ENCODE measurements at regions not wholly inside any gene's neighbourhood (a gene's known extent, or its start where the extent isn't known, plus 50 kb on each side); places are given as distances from the start of the nearest gene placed in this dataset.

DNA sequence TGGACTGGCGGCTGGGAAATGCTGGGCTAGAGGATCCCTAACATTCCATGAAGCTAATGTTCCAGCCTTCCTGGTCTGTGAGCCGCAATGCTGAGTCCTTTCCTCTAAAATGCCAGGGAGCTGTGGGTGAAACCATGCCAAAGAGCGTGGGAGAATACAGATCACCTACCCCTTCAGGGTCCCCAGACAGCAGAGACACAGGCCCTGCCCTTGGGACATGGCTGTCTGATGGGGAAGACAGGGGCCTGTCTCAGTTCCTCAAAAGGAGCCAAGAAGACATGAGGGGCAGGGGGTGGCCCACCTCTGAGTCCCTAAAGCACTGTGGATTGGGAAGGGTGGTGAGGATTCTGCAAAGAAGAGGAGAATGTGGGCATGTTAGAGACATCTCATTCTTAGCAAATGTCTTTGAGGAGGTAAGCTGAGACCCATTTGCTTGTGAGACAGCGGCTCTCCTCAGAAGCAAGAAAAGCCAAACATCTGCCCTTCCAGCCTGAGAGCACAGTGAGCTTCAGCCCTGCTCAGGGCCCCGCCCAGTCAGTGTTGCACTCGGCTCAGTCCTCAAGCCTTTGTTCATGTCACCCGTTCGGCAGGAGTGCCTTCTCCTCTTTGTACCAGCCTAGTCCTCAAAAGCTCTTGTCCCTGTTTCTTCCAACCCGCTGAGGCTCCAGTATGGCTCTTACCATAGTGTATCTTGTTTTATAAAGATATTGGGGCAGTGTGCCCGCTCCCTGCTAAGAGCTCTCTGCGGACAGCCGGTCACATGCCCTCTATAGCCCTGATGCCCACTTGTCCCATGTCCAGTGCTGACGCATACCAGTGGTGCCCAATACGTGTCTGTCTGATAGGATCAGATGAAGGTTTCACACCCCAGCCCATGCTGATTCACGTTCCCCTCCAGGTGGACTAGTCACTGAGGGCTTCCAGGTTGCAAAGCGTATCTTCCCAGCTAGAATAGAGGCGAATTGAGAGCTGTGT lies 286.2 kb downstream of the CYP26B1 start:
- DNase-seq (no peak), ATAC-seq (replicated peaks in 1 of 4) (no peak)
- Mint-ChIP-seq H3K9me3 (peaks cover 0 to 7% (median 0%) of the 10 kb centered on the region in 3 donors), H3K4me1 (no peaks in the 10 kb centered on the region), H3K27ac (no peak overlapping the region), H3K4me3 (no peak overlapping the region), H3K27me3 (peaks cover 6 to 9% of the 10 kb centered on the region in 2 donors), H3K36me3 (no peaks in the 10 kb centered on the region)
- H3K27ac ChIP-seq (ENCODE audit: low read length), result no peak overlapping the region
- no peak overlapping the region for H3K4me3 ChIP-seq (ENCODE audit: control insufficient read depth in 1 of 2, extremely low read depth in 1 of 2, low read length in 1 of 2)
- 78% methylated on average over 9 of the region's 17 CpGs for WGBS (ENCODE audit: insufficient coverage)
- no peaks in the 10 kb centered on the region for H3K36me3 ChIP-seq (ENCODE audit: control insufficient read depth in 2 of 2, extremely low read depth in 1 of 2, insufficient read depth in 1 of 2, low read length in 1 of 2)
- H3K9me3 ChIP-seq, result no peaks in the 10 kb centered on the region
- peaks cover 0 to 13% of the 10 kb centered on the region in 2 experiments for H3K27me3 ChIP-seq (replicated peaks in 1 of 2; ENCODE audit: control insufficient read depth in 2 of 2, extremely low read depth in 1 of 2, insufficient read depth in 2 of 2, low read length in 1 of 2)
- ChIA-PET CTCF (no interaction called here), POLR2A (no interaction called here)
- no peaks in the 10 kb centered on the region for H3K4me1 ChIP-seq (ENCODE audit: control insufficient read depth in 1 of 2, extremely low read depth in 1 of 2, insufficient read depth in 2 of 2, low read length in 2 of 2)

DNA sequence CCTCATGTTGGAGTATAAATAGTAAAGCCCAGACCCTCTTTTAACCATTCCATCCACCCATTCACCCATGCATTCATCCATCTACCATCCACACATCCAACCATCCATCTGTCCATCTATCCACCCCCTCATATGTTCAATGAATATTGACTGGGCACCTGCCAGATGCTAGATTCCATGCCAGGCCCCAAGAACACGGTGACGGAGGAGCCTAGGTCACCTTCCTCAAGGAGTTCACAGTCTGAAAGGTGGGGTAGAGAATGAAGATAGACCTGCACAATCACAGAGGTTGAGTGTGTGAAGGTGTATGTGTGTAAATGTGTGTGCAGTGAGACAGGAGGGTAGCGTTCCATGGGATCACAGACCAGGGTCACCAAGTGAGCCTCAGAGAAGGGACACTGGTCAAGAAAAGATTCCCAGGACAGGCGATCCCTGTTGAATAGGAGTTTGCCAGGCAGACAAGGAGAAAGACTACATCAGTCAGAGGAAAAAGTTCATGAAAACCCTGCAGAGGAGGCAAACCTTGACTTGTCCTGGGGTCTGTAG lies 287.2 kb downstream of the CYP26B1 start:
- 91% methylated on average over 3 of the region's 4 CpGs for WGBS (ENCODE audit: insufficient coverage)
- ATAC-seq (replicated peaks in 1 of 4), result no peak
- H3K27ac Mint-ChIP-seq, result no peak overlapping the region
- no peak overlapping the region for H3K27ac ChIP-seq (ENCODE audit: low read length)
- H3K4me1 ChIP-seq (ENCODE audit: control insufficient read depth in 1 of 2, extremely low read depth in 1 of 2, insufficient read depth in 2 of 2, low read length in 2 of 2), result no peaks in the 10 kb centered on the region
- H3K36me3 ChIP-seq (ENCODE audit: control insufficient read depth in 2 of 2, extremely low read depth in 1 of 2, insufficient read depth in 1 of 2, low read length in 1 of 2), result no peaks in the 10 kb centered on the region
- no peak overlapping the region for H3K4me3 ChIP-seq (ENCODE audit: control insufficient read depth in 1 of 2, extremely low read depth in 1 of 2, low read length in 1 of 2)
- peaks cover 4 to 6% of the 10 kb centered on the region in 2 donors for H3K27me3 Mint-ChIP-seq
- H3K27me3 ChIP-seq (replicated peaks in 1 of 2; ENCODE audit: control insufficient read depth in 2 of 2, extremely low read depth in 1 of 2, insufficient read depth in 2 of 2, low read length in 1 of 2), result peaks cover 0 to 13% of the 10 kb centered on the region in 2 experiments
- CTCF ChIA-PET, result no interaction called here
- no peak overlapping the region for H3K4me3 Mint-ChIP-seq
- no peak for DNase-seq
- H3K9me3 Mint-ChIP-seq, result peaks cover 0 to 13% (median 0%) of the 10 kb centered on the region in 3 donors
- H3K36me3 Mint-ChIP-seq, result no peaks in the 10 kb centered on the region
- no peaks in the 10 kb centered on the region for H3K4me1 Mint-ChIP-seq
- POLR2A ChIA-PET, result no interaction called here
- H3K9me3 ChIP-seq, result no peaks in the 10 kb centered on the region

DNA sequence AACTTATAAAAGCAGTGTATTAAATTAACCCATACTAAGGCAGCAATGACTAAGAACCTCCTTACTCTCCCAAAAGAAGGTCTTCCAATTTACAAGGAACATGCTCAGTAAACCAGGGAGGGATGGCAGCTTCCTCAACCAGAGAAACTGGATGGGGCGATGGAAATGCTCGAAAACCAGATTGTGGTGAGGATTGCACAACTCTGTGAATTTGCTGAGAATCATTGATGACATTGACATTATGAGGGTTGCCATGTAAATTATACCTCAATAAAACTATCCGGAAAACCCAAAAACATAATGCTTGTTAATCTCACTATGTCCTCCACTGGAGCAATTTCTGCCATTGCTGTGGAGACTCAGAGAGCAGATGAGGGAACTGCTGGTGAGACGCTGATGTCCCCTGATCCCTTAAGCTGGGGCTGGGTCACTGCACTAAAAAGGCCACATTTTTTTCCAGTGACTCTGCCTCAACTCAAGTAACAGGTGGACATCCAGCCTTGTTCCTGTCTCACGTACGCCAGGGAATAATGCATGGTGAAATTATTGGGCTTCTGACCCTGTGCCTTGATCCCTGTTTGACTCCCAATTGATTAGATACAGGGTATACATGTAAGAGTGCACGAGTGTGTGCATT lies 288.3 kb downstream of the CYP26B1 start:
- Histone ChIP-seq H3K4me1 (ENCODE audit: control insufficient read depth in 1 of 2, extremely low read depth in 1 of 2, insufficient read depth in 2 of 2, low read length in 2 of 2) (no peaks in the 10 kb centered on the region), H3K36me3 (ENCODE audit: control insufficient read depth in 2 of 2, extremely low read depth in 1 of 2, insufficient read depth in 1 of 2, low read length in 1 of 2) (no peaks in the 10 kb centered on the region), H3K9me3 (no peaks in the 10 kb centered on the region), H3K27ac (ENCODE audit: low read length) (no peak overlapping the region), H3K4me3 (ENCODE audit: control insufficient read depth in 1 of 2, extremely low read depth in 1 of 2, low read length in 1 of 2) (no peak overlapping the region), H3K27me3 (replicated peaks in 1 of 2; ENCODE audit: control insufficient read depth in 2 of 2, extremely low read depth in 1 of 2, insufficient read depth in 2 of 2, low read length in 1 of 2) (peaks cover 0 to 13% of the 10 kb centered on the region in 2 experiments)
- ATAC-seq (replicated peaks in 1 of 4) (no peak), DNase-seq (no peak)
- H3K27ac Mint-ChIP-seq, result no peak overlapping the region
- H3K9me3 Mint-ChIP-seq, result peaks cover 0 to 11% (median 3%) of the 10 kb centered on the region in 3 donors
- 84% methylated on average over 4 of the region's 7 CpGs for WGBS (ENCODE audit: insufficient coverage)
- H3K4me3 Mint-ChIP-seq, result no peak overlapping the region
- H3K4me1 Mint-ChIP-seq, result no peaks in the 10 kb centered on the region
- peaks cover 4 to 6% of the 10 kb centered on the region in 2 donors for H3K27me3 Mint-ChIP-seq
- H3K36me3 Mint-ChIP-seq, result no peaks in the 10 kb centered on the region
- POLR2A ChIA-PET, result no interaction called here
- CTCF ChIA-PET, result no interaction called here

DNA sequence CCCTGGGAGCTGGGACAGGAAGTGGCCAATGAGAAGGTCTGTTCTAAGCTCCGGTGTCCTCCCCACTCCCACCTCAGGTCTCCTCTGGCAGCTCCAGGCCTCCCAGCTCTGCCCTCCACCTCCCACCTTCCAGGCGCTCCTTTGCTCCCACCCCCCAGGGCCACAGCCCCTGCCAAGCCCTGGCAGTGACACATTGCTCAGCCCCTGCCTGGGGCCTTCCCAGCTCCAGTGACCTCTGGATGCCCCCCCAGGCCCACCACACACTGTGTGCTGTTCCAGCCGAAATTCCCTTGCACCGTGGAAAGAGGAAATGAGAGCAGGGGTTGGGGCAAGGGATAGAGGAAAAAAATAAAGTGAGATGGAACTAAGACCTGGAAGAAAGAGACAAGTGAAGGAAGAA lies 289.6 kb downstream of the CYP26B1 start:
- H3K9me3 Mint-ChIP-seq, result peaks cover 0 to 11% (median 3%) of the 10 kb centered on the region in 3 donors
- Histone ChIP-seq H3K27ac (ENCODE audit: low read length) (no peak overlapping the region), H3K9me3 (no peaks in the 10 kb centered on the region), H3K4me1 (ENCODE audit: control insufficient read depth in 1 of 2, extremely low read depth in 1 of 2, insufficient read depth in 2 of 2, low read length in 2 of 2) (no peaks in the 10 kb centered on the region), H3K36me3 (ENCODE audit: control insufficient read depth in 2 of 2, extremely low read depth in 1 of 2, insufficient read depth in 1 of 2, low read length in 1 of 2) (no peaks in the 10 kb centered on the region), H3K27me3 (replicated peaks in 1 of 2; ENCODE audit: control insufficient read depth in 2 of 2, extremely low read depth in 1 of 2, insufficient read depth in 2 of 2, low read length in 1 of 2) (peaks cover 0 to 9% of the 10 kb centered on the region in 2 experiments), H3K4me3 (ENCODE audit: control insufficient read depth in 1 of 2, extremely low read depth in 1 of 2, low read length in 1 of 2) (no peak overlapping the region)
- H3K4me1 Mint-ChIP-seq, result no peaks in the 10 kb centered on the region
- H3K27ac Mint-ChIP-seq, result no peak overlapping the region
- POLR2A ChIA-PET, result no interaction called here
- DNase-seq (no peak), ATAC-seq (replicated peaks in 1 of 4) (no peak)
- peaks cover 4 to 6% of the 10 kb centered on the region in 2 donors for H3K27me3 Mint-ChIP-seq
- H3K4me3 Mint-ChIP-seq, result no peak overlapping the region
- no peaks in the 10 kb centered on the region for H3K36me3 Mint-ChIP-seq
- CTCF ChIA-PET, result interaction anchor here in 1 of 2 donors (0.5 kb wide), 1 partner anchor 859 kb away, joined by 3 read pairs; no protein-coding TSS in a partner anchor
- 54% methylated on average over 4 of the region's 4 CpGs for WGBS (ENCODE audit: insufficient coverage)

DNA sequence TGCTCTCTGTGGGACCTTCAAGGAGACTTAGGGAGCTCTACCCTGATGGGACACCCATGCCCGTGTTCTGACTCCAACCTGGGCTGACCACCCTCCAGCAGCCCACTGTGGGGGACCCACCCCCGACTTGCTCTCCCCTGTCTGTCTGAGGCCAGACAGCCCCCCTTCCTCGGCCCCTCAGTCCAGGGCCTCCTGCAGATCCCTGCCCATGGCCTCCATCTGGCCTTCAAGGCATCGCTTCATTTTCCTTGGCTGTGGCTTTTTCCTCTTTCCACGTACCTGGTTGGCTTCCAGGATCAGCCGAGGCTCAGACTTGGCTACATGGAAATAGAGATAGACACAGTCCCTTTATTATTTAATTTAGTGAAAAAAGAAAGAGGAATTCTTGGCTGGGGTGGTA lies 290.0 kb downstream of the CYP26B1 start:
- Histone ChIP-seq H3K27me3 (replicated peaks in 1 of 2; ENCODE audit: control insufficient read depth in 2 of 2, extremely low read depth in 1 of 2, insufficient read depth in 2 of 2, low read length in 1 of 2) (peaks cover 0 to 10% of the 10 kb centered on the region in 2 experiments), H3K27ac (ENCODE audit: low read length) (no peak overlapping the region), H3K9me3 (no peaks in the 10 kb centered on the region), H3K4me3 (ENCODE audit: control insufficient read depth in 1 of 2, extremely low read depth in 1 of 2, low read length in 1 of 2) (no peak overlapping the region), H3K36me3 (ENCODE audit: control insufficient read depth in 2 of 2, extremely low read depth in 1 of 2, insufficient read depth in 1 of 2, low read length in 1 of 2) (no peaks in the 10 kb centered on the region), H3K4me1 (ENCODE audit: control insufficient read depth in 1 of 2, extremely low read depth in 1 of 2, insufficient read depth in 2 of 2, low read length in 2 of 2) (no peaks in the 10 kb centered on the region)
- ChIA-PET POLR2A (no interaction called here), CTCF (interaction anchor here in 1 of 2 donors (0.5 kb wide), 1 partner anchor 859 kb away, joined by 3 read pairs; no protein-coding TSS in a partner anchor)
- DNase-seq (no peak), ATAC-seq (replicated peaks in 1 of 4) (no peak)
- Mint-ChIP-seq H3K4me3 (no peak overlapping the region), H3K27ac (no peak overlapping the region), H3K36me3 (no peaks in the 10 kb centered on the region), H3K4me1 (no peaks in the 10 kb centered on the region), H3K9me3 (peaks cover 0 to 11% (median 3%) of the 10 kb centered on the region in 3 donors), H3K27me3 (peaks cover 4 to 6% of the 10 kb centered on the region in 2 donors)
- 69% methylated on average over 3 of the region's 6 CpGs for WGBS (ENCODE audit: insufficient coverage)

DNA sequence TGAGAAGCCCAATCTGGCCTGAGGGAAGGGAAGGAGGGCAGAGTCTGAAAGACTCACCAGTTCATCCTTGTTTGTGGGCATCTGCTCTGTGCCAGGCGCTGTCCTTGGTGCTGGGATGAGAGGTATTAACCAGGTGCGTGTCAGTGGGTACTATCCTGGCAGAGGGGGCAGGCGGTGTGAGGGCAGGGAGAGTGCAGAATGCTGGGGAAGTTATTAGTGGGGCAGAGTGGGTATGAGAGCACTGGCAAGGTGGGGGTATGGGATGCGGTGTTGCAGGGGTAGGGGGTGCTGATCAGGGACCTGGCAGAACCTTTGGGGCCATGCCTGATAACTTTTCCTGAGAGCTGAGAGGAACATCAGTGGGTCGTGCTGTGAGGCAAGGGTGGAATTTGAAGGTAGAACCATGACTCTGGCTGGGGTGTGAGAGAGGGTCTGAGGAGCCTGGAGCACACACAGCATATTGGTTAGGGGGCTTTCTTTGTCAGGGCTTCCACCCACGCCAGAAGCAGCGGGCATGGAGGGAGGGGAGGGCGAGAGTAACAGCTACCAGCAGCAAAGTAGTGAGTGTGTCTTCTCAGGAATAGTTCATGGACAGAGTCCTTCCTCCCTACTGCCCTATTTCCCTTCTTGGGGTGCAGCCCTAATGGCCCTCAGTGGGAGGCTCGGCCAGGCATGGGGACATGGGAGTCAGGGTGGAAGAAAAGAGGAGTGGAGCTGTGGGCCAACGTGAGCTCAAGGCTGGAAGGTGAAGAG lies 290.7 kb downstream of the CYP26B1 start:
- DNase-seq, result no peak
- H3K4me3 ChIP-seq (ENCODE audit: control insufficient read depth in 1 of 2, extremely low read depth in 1 of 2, low read length in 1 of 2), result no peak overlapping the region
- Mint-ChIP-seq H3K4me1 (no peaks in the 10 kb centered on the region), H3K36me3 (no peaks in the 10 kb centered on the region), H3K27ac (no peak overlapping the region), H3K4me3 (no peak overlapping the region), H3K9me3 (peaks cover 0 to 11% (median 3%) of the 10 kb centered on the region in 3 donors), H3K27me3 (peaks cover 4 to 6% of the 10 kb centered on the region in 2 donors)
- H3K9me3 ChIP-seq, result no peaks in the 10 kb centered on the region
- peaks cover 0 to 14% of the 10 kb centered on the region in 2 experiments for H3K27me3 ChIP-seq (replicated peaks in 1 of 2; ENCODE audit: control insufficient read depth in 2 of 2, extremely low read depth in 1 of 2, insufficient read depth in 2 of 2, low read length in 1 of 2)
- WGBS (ENCODE audit: insufficient coverage), result 56% methylated on average over 5 of the region's 10 CpGs
- no peaks in the 10 kb centered on the region for H3K36me3 ChIP-seq (ENCODE audit: control insufficient read depth in 2 of 2, extremely low read depth in 1 of 2, insufficient read depth in 1 of 2, low read length in 1 of 2)
- H3K27ac ChIP-seq (ENCODE audit: low read length), result no peak overlapping the region
- no peaks in the 10 kb centered on the region for H3K4me1 ChIP-seq (ENCODE audit: control insufficient read depth in 1 of 2, extremely low read depth in 1 of 2, insufficient read depth in 2 of 2, low read length in 2 of 2)
- ATAC-seq (replicated peaks in 1 of 4), result no peak
- POLR2A ChIA-PET, result no interaction called here
- CTCF ChIA-PET, result no interaction called here

All from T-cell (primary cell).